ENCODE measurements at regions not wholly inside any gene's neighbourhood (a gene's known extent, or its start where the extent isn't known, plus 50 kb on each side); places are given as distances from the start of the nearest gene placed in this dataset.
"Not testable (repeated sequence)": the region's sequence is repeated elsewhere in the genome, so short reads cannot be mapped to it uniquely, and the experiment has no call there.

DNA sequence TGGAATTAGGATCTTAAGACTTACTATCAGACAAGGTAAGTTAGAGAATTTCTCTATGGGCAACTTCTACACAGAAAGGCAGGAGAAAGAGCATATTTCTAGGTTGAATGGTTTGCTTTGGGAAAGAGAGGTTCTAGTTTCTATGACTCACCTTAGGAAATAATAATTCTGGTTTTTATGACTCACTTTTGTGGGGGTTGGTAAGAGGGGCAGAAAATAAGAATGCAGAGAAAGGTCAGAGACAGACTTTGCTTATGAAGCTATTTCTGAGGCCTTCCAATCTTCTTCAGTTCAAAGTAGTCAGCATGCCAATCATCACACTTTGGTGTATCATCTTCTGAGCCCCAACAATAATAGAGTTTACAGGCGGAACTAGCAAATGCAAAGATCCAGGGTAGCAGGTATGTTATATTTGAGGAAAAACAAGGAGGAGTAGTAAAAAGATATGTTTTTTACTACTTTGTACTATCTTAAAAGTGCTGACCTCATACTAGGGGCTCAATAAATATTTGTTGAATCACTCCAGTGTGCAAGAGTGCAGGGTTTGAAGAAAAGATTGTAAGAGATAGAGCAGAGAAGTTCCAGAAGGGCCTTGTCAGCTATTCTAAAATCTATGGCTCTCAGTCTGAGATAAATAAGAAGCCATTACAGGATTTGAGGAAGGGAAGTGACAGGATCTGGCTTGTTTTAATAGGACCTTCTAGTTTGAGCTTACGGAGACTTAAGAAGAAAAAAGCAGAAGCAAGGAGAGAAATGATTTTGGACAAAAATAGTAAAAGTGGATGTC lies 56.7 kb upstream of the LRFN5 start:
- no peak for DNase-seq

DNA sequence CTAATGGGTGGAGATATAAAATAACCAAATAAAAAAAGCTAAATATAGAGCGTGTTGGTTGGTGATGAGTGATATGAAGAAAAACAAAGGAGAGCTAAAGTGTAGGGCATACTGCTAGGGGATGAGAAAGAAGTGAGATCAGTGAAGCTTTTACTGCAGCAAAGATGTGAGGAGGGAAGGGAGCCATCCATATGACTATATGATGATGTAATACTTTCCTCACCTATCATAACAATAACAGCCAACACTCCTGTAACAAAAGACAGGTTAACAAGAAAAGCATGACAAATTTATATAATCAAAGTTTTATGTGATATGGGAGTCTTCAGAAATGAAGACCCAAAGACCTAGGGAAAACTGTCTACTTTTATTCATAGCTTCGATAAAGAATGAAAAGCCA lies 57.4 kb upstream of the LRFN5 start:
- no peak for DNase-seq

DNA sequence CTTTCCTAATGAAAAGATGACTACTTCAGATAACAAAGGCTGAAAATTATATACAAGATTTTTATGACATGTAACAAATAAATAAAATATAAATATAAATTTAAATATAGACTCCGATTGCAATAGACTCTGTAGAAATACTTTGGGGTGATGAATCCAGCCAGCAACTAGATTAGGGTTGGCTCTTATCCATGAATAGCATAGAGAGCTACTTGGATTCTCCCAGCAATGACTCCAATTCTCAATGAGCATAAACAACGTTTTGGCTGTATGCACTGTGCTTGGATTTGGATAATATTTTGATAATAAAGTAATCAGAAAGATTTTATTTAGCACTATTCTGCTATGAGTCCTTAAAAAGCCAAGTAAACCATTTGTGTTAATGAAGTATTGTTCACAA lies 58.0 kb upstream of the LRFN5 start:
- no peak for DNase-seq

DNA sequence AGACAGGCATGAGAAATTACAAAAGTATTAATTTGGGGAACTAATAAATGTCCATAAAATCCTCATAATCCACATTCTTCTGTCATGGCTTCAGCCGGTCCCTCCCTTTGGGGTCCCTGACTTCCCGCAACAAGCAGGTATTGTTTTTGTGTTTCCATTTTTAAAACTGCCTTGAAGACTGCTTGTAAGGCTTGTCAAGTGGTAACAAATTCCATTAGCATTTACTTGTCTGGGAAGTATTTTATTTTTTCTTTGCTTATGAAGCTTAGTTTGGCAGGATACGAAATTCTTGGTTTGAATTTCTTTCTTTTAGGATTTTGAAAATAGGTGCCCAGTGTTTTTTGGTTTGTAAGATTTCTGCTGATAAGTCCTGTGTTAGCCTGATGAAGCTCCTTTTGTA lies 65.3 kb upstream of the LRFN5 start:
- DNase-seq: no peak

DNA sequence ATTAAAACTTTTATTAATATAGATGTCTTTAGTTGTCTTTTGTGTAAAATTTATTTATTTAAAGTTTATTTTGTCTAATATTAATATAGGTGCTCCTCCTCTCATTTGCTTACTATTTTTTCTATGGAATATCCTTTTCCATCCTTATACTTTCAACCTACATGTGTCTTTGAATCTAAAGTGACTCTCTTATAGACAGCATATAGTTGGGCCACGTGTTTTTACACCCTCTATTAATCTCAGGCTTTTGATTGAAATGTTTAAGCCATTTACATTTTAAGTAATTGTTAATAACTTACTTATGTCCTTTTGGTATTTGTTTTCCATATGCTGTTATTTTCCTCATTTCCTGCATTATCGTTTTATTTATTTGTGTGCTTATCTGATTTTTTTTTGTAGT lies 74.4 kb upstream of the LRFN5 start:
- no peak for DNase-seq

DNA sequence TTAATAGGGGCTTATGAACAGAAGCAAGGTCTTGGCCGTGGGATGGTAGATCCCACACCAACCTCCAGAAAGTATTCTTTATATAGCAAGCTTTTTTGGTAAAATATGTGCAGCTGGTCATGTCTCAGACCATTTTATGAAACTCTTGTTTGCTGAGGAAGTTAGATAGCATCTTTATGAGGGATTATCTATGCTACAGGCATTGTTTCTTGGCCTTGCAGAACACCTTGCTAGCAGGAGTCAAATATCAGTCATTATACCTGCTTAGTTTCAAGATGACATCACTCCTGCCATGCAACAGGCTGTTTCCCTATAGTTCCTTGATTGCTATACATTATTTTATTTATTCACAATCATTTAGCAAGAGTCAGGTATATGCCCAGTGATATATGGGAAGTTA lies 84.8 kb upstream of the LRFN5 start:
- no peak for DNase-seq

DNA sequence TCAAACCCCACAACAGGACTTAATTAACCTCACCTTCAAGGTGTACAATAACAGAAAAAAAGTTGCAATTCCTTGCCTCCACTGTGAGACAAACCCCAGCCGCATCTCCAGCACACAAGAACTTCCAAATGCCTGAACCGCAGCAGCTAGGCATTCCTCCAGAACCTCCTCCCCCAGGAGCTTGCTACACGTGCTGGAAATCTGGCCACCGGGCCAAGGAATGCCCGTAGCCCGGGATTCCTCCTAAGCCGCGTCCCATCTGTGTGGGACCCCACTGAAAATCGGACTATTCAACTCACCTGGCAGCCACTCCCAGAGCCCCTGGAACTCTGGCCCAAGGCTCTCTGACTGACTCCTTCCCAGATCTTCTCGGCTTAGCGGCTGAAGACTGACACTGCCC lies 88.6 kb upstream of the LRFN5 start:
- not testable (repeated sequence) for DNase-seq

DNA sequence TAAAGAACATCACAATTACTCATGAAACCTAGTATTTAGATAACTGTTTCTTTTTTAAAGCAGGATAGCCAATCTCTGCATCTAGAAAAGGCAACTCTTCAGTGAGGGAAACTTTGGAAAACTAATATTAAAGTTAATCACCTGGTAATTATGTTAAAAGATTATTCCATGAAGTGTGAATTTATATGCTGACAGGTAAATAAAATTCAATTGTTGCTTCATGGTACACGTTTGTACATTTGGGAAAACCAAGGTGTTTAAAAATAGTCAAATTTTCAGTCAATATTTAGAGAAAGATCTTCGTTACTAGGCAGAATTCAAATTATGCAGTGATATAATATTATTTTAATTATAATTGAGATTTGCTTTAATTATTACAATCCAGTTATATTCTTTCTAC lies 100.1 kb upstream of the LRFN5 start:
- DNase-seq: no peak

DNA sequence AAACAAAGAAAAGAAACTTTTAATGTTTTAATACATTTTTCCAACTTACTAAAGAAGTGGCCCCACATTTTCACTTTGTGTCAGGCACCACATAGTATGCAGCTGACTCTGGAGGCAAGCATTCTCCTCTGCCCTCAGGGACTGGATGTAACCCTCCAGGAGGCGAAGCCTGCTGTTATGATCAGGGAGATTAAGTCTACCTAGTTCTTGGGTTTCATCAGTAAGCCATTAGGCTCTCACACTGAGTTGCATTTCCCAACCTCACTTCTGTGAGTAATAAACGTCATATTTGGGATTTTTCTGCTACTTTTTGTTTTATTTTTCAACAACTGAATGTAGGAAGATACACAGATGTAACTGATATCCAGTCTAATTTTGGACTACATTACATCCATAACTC lies 101.2 kb upstream of the LRFN5 start:
- no peak for DNase-seq

DNA sequence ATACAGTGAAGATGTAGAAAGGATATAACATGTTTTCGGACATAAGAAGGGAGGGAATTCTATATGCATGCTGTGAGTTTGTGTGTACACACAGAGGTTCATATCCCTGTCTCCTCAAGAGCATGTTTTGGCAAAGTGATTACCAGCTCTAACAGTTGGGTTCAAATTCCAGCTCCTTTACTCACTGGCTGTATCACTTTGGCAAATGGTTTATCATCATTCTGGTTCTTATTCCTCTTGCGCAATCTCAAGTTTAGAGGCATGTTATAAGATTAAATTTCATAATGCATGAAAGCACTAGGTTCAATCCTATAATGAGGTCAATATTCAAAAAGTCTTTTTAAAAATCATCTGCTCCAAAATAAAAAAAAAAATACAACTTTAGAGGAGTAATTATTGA lies 107.7 kb upstream of the LRFN5 start:
- DNase-seq: no peak

DNA sequence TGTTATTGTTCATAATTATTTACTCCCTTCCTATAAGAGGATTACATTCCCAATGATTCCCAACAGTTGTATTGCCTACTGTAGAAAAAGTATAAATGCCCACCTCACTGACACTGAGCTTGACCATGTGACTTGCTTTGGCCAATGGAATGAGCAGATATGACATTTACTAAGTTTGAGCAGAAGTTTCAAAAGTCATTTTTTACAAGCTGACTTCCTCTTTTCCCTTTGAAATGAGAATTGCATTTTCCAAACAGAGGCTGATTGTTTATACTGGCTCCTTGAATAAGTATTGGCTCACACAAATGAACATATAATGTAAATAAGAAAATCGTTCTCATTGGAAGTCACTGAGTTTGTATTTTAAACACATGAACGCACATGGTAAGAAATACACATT lies 116.4 kb upstream of the LRFN5 start:
- no peak for DNase-seq

DNA sequence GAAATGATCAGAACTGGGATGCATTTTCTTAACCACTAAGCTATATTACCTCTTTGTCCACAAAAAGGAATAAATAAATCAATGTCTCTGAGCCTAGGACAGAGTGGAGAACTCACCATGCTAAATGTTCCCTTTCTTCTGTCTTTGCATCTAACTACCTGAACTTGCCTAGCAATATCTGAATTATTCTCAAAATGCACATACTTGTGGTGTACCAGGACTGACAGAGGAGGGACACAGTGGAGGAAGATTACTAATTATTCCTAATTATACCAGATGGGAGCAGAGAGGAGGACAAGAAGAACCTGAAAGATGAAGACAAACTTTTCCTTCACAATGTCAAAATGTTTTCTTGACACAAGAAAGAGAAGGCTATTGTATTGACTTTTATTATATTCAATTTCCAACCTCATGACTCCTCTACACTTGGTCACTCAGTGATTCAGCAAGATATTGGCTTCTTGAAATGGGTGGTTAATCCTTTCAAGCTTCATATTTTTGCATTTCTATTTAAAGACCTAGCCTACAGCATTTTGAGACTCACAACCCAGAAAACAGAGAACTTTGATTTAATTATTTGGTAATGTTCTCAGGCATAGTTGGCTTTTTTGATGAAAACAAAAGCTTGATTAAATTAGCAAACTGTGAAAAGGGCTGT lies 117.2 kb upstream of the LRFN5 start:
- DNase-seq: no peak

DNA sequence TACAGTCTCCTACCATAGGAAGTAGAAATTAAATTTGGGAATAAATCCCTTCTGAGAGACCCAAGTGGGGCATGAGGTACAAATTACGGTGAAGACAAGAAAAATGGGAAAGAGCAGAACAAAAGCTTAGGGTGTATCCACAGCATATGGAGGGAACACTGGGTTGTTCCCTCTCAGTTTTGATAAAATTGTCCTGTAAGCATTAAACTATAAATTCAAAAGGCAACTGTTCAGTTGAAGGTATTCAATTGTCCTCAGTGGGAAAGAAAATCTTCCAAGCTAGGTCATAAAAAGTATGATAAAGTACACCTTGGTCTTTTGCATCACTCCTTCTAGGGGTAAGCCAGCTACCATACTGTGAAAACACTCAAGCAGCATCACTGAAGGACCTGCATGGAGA lies 118.3 kb upstream of the LRFN5 start:
- no peak for DNase-seq

DNA sequence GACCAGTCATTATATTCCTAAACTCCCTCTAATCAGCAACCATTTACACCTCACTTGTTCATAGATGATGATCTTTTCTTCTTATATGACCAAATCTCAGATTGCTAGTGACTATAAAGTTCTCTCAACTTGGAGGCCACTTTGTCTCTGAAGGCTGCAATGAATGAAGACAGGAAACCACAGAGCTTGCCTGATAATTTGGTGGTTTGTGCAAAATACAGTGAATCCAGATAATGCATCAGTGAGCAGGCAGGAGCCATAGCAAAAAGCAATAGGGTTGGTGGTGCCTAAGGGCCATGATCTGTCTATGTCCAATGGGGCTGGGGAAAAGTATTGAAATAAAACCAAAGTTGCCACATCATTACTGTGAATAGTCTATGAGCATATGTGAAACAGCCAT lies 123.8 kb upstream of the LRFN5 start:
- no peak for DNase-seq

DNA sequence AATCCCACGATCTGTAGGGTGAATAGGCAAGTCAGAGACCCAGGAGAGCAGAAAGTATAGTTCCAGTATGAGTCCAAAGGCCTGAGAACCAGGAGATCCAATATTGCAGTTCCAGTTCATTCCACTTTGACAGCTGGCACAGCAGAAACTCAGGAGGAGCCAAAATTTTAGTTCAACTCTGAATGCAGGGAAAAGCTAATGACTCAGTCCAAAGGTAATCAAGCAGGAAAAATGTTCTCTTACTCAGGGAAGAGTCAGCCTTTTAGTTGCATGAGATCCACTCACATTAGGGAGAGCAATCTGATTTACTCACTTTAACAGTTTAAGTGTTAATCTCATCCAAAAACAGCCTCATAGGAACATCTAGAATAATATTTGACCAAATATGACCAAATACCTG lies 130.2 kb upstream of the LRFN5 start:
- no peak for DNase-seq

DNA sequence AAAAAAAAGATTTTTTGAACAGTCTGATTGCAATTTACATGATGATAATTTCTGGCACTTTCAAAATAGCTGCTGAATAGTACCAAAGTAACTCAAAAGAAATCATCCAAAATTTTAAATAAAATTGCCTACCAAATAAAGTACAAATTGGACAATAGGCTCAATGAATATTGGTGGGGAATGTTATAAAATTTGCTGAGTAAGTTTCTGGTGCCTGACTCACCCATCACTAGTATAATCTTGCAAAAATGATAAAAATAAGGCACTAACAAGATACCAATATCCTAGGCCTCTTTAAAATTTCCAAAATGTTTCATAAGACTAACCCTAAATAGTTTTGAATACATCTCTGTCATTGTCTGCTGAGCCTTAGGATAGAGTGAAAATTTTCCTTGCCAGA lies 145.3 kb upstream of the LRFN5 start:
- DNase-seq: no peak

DNA sequence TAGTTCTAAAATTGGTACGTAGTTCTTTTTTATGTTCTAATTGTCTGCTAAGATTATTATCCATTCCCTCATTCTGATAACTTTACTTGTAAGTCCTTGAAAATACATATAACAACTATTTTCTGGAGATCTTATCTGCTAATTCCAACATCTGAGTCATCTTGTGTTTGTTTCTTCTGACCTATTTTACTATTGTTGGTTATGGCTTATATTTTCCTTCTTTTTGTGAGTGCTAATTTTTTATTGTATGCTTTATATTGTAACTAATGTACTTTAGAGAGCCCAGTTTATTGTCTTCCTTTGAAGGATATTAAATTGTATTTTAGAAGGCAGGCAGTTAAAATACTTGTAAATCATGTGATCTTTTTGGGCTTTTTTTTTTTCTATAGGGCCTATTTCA lies 149.3 kb upstream of the LRFN5 start:
- no peak for DNase-seq

DNA sequence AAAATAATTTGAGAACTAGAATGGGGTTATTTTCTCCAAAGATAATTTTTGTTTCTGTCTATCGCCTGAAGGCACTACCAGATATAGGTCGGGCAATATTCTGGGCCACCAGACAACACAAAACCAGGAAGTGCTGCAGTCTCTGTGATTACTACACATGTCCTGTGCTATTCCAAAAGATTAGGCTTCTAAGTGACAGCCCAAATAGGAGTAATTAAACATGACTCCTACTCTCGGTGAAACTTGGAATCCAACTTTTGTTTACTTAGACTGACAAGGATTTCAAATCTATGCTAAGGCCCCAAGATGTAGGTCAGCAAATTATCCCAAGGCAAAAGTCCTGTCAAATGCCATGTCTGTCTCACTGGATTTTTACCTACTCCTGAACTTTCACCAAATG lies 157.6 kb upstream of the LRFN5 start:
- no peak for DNase-seq

DNA sequence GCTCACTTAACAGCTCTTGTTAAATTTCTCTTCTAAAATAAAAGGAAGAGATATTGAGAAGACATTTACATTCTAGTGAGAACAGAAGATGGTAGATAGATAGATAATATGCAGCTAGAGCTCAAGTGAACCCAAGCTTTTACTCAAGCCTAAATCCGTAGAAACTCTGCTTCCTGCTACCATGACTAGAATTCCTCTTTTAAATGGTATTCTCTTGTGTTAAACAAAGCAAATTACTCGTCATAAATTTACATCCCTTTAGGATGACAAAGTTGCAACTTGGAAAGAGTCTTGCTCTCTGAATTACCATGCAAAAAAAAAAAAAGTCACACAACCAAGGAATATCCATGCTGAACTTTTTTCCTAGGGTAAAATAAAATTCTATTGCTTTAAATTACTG lies 160.7 kb upstream of the LRFN5 start:
- no peak for DNase-seq

DNA sequence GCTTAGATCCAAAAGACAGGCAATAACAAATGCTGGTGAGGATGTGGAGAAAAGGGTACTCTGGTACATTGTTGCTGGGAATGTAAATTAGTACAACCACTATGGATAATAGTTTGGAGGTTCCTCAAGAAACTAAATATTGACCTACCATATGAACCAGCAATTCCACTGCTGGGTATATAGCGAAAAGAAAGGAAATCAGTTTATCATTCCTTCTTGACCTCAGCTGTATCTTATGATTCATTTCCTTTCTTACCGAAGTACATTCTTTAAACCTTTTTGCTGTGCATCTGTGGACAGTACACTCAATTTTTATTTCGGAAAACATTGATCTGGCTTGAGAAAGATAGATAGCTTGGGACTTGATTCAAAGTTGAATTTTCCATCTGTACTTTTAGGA lies 183.2 kb upstream of the LRFN5 start:
- DNase-seq: no peak

DNA sequence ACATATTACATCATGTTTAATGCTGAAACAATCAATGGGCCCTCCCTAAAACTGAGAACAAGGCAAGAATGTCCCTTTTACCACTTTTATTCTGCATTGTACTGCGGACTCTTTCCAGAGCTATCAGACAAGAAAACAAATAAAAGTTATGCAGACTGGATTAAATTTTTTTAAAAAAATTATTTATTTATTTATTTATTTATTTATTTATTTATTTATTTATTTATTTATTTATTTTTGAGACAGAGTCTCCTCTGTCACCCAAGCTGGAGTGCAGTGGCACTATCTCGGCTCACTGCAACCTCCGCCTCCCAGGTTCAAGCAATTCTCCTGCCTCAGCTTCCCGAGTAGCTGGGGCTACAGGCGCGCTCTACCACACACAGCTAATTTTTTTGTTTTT lies 185.4 kb upstream of the LRFN5 start:
- not testable (repeated sequence) for DNase-seq

DNA sequence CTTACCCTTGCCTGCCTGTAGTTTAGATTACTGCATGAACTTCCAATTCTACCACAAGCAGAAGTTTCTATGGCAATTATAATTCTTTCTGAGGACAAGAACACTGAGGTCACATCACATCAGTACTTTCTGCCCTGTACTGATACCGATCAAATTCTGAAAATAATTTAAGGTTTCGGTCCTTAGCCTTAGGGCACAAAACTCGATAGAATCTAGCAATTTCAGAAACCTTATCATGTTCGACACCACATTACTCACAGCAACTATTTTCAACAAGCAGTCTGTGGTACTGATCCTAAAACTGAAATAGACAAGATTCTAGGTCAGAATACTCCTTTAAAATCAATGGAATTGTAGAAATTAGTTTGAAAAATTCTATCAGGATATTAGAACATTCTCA lies 187.0 kb upstream of the LRFN5 start:
- no peak for DNase-seq

DNA sequence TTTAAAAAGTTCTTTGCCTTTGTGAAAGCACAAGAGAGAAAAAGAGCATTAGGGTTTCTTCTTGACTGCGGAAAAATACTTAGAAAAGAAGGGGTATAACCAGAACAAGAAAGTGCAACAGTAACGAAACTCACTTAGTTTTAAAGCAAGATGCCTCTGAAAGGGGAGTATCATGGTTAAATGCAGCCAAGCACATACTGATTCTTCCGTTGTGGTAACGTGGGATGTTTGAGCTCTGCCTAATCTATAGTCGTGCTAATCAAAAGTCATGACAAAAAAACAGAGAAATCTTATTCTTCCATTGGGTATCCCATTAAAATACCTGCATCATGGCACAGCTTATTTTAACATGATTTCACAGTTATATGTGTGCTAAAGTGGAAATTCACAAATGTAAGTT lies 187.8 kb upstream of the LRFN5 start:
- DNase-seq: no peak

DNA sequence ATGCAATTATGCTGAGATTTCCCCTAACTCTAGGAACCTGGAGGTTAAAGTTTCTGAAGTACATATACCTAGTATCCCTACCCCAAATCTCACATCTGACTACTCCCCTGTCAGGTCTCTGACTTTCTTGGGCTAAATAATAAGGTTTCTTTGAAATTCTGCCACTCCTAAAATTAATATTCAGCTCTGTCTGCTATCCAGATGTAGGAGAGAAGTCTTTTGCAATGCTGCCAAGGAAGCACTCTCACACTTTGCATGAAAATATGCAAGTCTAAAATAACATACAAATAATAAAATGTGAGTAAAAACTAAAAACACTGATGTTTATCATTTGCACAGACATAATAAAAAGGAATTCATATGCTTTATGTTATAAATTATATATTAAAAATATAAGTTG lies 196.9 kb upstream of the LRFN5 start:
- DNase-seq: no peak

DNA sequence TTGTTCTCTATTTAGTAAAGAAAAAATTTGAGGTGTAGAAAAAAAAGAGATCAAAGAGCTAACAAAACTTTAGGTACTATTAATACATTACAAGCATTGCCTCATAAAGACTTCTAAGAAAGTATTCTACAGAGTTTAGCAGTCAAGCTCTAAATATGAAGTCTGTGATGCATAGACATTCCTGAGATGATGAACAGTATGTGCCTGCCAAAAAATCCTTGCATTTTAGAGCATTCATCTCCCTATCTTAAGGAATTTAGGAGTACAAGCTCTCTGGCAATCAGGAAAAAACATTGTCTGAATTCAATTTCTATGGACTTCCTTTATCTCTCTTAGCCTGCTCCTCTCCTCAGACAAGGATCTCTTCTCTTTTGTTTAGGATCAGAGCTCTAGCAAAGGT lies 202.6 kb upstream of the LRFN5 start:
- no peak for DNase-seq

Measured in stimulated activated CD4-positive, alpha-beta T cell treated with anti-CD3 and anti-CD28 coated beads, Interleukin-1b, Interleukin-23, amount 100 ng/mL, for 48 hours (primary cell).